ENCODE measurements at regions not wholly inside any gene's neighbourhood (a gene's known extent, or its start where the extent isn't known, plus 50 kb on each side); places are given as distances from the start of the nearest gene placed in this dataset.

DNA sequence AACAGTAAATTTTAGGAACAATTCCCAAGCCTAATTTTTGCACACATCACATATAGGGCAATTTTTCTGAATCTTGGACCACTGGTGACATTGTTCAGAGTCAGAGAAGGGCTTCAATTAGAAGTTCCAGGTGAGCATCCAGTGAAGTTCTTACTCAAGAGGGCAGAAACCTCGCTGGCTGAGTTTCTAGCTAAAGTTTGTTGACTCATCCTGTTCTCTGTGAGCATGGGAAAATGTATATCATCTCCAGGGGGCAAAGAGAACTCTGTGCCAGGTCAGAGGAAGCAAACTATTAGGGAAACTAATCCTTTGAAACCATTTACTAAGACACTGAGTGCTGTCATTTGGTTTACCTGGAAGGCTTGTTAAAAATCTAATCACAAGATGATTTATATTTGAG is 695.6 kb upstream of the IGFBP3 start:
- Histone ChIP-seq H3K27ac (no peak overlapping the region), H3K4me3 (no peak overlapping the region), H3K36me3 (no peaks in the 10 kb centered on the region), H3K27me3 (no peaks in the 10 kb centered on the region), H3K9me3 (no peaks in the 10 kb centered on the region), H3K4me1 (no peaks in the 10 kb centered on the region)
- intact Hi-C loops (cut with DNase I), result no loop called here
- no peak for DNase-seq (ENCODE audit: low spot score in 2 of 2)
- no peak for TF ChIP-seq CTCF (IDR thresholded peaks at IDR 0.05)

- Histone ChIP-seq H3K9me3 (no peaks in the 10 kb centered on the region), H3K36me3 (no peaks in the 10 kb centered on the region), H3K27ac (no peak overlapping the region), H3K4me1 (peaks cover 0 to 4% of the 10 kb centered on the region in 2 donors), H3K27me3 (no peaks in the 10 kb centered on the region), H3K4me3 (no peak overlapping the region)
- DNase-seq (ENCODE audit: low spot score in 2 of 2), result no peak
- no peak for TF ChIP-seq CTCF (IDR thresholded peaks at IDR 0.05)
- intact Hi-C loops (cut with DNase I), result no loop called here
Observed at GRCh38 chr7:46613551-46613950, 692.5 kb upstream of the IGFBP3 start.

DNA sequence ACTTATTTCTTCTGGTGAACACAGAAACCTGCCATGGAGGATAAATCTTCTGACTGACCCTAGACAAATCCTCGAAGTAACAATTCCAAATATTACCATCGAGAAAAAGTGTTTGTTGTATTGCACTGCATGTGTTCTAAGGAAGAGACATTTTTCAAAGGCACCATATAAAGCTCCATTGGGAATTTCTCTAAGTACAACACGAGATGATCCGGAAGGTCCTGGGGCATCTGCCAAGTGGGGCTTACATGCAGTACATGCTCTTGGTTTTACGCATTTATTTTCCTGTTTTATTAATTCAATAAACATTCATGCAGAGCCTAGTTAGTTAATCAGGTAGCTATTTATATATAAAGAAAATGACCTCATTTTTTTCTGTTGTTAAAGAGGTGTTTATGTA is 692.0 kb upstream of the IGFBP3 start:
- H3K27me3 ChIP-seq, result no peaks in the 10 kb centered on the region
- no peak overlapping the region for H3K4me3 ChIP-seq
- DNase-seq (ENCODE audit: low spot score in 2 of 2), result no peak
- H3K4me1 ChIP-seq, result peaks cover 0 to 4% of the 10 kb centered on the region in 2 donors
- H3K36me3 ChIP-seq, result no peaks in the 10 kb centered on the region
- no peak overlapping the region for H3K27ac ChIP-seq
- H3K9me3 ChIP-seq, result no peaks in the 10 kb centered on the region
- no peak for TF ChIP-seq CTCF (IDR thresholded peaks at IDR 0.05)
- intact Hi-C loops (cut with DNase I), result no loop called here

- Histone ChIP-seq H3K27me3 (no peaks in the 10 kb centered on the region), H3K4me3 (no peak overlapping the region), H3K36me3 (no peaks in the 10 kb centered on the region), H3K9me3 (no peaks in the 10 kb centered on the region), H3K4me1 (peaks cover 0 to 4% of the 10 kb centered on the region in 2 donors), H3K27ac (no peak overlapping the region)
- intact Hi-C loops (cut with DNase I), result no loop called here
- TF ChIP-seq CTCF (IDR thresholded peaks at IDR 0.05), result no peak
- no peak for DNase-seq (ENCODE audit: low spot score in 2 of 2)
Observed at GRCh38 chr7:46611508-46611907, 690.4 kb upstream of the IGFBP3 start.

GRCh38 chr7:46610746-46611145 is 689.7 kb upstream of the IGFBP3 start:
- no peaks in the 10 kb centered on the region for H3K9me3 ChIP-seq
- H3K4me3 ChIP-seq, result no peak overlapping the region
- intact Hi-C loops (cut with DNase I), result no loop called here
- no peak for DNase-seq (ENCODE audit: low spot score in 2 of 2)
- H3K27ac ChIP-seq, result no peak overlapping the region
- no peak for TF ChIP-seq CTCF (IDR thresholded peaks at IDR 0.05)
- H3K4me1 ChIP-seq, result peaks cover 0 to 4% of the 10 kb centered on the region in 2 donors
- H3K36me3 ChIP-seq, result no peaks in the 10 kb centered on the region
- H3K27me3 ChIP-seq, result no peaks in the 10 kb centered on the region

GRCh38 chr7:46607176-46607575 is 686.1 kb upstream of the IGFBP3 start:
- peaks cover 8 to 14% of the 10 kb centered on the region in 2 donors for H3K4me1 ChIP-seq
- H3K4me3 ChIP-seq, result no peak overlapping the region
- no peaks in the 10 kb centered on the region for H3K27me3 ChIP-seq
- H3K9me3 ChIP-seq, result no peaks in the 10 kb centered on the region
- intact Hi-C loops (cut with DNase I), result loop anchor here (10.0 kb wide), 2 partner anchors 152 to 322 kb away; no protein-coding TSS in a partner anchor
- DNase-seq (ENCODE audit: low spot score in 2 of 2), result no peak
- no peak overlapping the region for H3K27ac ChIP-seq
- no peaks in the 10 kb centered on the region for H3K36me3 ChIP-seq
- TF ChIP-seq CTCF (IDR thresholded peaks at IDR 0.05), result no peak

All from ascending aorta (tissue), 2 donors.